ENCODE measurements at regions not wholly inside any gene's neighbourhood (a gene's known extent, or its start where the extent isn't known, plus 50 kb on each side); places are given as distances from the start of the nearest gene placed in this dataset.
"Not testable (repeated sequence)": the region's sequence is repeated elsewhere in the genome, so short reads cannot be mapped to it uniquely, and the experiment has no call there.

DNA sequence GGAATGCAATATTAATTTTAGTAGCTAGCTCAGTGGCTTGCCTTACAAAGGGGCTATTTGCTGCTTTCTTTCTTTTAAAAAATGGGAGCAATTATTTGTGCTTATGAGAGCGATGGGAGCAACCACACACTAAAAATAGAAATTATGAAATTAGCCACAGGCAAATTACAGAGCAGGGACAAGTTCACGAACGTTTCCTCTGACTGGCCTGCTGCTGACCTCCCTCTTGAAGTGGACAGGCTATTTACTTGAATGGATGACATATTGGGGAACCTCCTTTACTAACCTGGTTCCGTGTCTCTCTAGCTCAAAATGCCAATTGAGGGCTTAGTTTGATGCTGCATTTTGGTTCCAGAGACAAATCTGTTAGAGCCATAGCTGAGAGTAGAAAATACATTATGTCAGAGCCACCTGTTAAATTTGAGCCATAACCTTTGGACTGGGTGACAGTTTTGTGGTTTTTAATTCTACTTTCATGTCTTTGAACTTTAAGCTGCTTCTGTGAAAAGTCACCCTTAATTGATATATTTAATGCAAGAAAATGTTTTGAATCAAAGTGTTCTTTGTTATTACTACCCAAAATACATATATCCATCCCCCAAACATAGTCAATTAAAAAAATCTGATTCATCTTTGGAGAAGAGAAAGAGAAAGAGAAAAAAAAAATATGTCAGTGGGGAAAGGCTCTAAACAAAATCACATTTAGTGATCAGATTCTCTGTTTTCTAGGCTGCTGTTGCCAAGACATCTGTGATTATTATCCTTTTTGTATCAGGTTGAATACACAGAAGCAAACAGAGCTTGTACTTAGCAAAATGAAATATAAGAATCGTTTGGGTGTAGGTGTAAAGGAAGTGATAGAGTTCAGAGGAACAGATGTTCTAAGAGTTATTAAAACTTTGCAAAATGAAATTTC lies 351.9 kb downstream of the ADGRL2 start:
- DNase-seq = no peak

DNA sequence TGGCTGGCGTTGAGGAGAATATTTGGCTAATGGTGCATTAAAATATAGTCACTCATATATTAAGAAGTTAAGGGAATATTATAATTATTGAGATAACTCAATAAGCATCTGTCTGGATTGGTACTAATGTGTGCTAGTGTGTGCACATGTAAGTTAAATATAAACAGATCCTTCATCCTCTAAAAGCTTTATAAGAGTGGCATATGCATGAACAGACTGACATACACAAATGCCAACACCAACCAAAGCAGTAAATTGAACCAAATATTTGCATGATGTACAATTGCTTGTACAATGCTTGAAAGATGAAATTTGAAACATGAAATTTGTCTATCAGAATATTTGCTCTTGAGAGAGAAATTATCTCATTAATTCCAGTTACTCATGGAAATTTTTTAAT lies 344.9 kb downstream of the ADGRL2 start:
- DNase-seq = no peak

DNA sequence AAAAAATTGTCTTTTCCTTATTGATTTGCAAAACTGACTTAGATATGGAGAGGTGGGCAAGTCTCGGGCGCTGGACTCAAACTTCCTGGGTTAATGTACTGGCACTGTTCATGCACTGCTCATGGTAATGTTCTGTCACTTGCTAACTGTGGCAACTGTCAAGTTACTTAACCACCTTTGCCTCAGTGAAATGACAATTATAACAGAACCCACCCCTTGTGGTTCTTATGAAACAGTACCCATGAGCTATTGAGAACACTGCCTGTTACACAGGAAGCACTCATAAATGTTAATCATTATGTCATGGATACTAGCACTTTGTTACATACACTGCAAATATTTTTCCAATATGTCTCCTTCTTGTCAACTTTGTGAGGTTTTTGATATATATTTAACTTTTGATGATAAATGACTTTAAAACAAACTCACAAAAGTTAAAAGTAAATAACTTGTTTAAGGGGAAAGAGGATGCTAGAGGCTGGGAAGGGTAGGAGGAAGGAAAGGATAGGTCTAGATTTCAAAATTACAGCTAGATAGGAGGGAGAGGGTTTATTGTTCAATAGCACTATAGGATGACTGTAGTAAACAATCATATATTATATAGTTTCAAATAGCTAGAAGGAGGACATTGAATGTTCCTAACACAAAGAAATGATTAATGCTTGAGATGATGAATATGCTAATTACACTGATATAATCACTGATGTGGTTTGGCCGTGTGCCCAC lies 342.5 kb downstream of the ADGRL2 start:
- DNase-seq = no peak

DNA sequence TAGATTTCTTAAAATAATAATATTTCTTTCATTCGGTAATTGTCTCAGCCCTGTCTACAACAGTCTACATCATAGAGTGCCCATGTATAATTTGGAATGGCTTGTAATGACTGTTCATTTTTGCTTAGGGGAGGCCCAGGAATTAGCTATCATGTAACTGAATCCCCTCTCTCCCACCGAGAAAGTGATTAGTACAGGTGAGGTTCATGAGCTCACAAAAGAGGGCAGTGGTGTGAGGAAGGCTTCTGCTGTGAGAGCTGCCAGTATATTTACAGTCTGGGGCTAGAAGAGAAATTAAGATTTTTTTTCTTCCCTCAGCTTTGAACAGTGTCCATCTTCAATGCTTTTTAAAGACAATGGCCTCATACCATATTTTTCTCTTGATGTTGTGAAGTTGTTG lies 340.7 kb downstream of the ADGRL2 start:
- no peak for DNase-seq

DNA sequence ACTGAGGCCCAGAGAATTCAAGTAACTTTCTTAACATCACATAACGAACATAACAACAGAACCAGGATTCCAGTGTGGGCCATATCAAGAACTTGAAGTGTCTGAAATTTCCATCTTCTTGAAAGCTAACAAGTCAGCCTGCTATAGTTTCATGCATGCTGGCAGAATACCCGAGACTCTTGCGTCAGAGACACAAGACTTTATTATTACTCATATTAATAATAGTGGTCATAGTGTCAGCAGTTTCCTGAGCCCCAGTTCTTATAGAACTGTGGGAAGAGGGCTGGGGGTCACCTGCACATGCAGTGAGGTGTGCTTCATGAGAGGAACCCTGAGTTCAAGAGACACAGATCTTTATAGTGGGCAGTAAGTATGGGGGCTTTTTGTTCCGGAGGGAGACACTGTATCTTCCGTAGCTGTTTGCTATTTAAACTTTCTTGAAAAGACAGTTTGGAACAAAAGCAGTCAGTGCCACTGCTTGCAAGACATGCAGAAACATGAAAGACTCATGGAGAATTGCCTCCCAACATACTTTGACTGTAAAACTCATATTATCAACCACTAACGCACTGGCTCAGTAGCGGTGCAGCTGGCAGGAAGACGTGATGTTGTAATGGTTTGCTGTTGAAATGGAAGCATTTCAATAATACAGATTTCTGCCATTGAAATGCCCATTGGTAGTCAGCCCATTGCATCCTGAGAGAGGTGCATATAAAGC lies 339.2 kb downstream of the ADGRL2 start:
- no peak for DNase-seq

DNA sequence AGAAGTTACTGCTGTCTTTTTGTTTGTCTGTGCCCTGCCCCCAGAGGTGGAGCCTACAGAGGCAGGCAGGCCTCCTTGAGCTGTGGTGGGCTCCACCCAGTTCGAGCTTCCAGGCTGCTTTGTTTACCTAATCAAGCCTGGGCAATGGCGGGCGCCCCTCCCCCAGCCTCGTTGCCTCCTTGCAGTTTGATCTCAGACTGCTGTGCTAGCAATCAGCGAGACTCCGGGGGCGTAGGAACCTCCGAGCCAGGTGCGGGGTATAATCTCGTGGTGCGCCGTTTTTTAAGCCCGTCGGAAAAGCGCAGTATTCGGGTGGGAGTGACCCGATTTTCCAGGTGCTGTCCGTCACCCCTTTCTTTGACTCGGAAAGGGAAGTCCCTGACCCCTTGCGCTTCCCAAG lies 335.6 kb downstream of the ADGRL2 start:
- not testable (repeated sequence) for DNase-seq

DNA sequence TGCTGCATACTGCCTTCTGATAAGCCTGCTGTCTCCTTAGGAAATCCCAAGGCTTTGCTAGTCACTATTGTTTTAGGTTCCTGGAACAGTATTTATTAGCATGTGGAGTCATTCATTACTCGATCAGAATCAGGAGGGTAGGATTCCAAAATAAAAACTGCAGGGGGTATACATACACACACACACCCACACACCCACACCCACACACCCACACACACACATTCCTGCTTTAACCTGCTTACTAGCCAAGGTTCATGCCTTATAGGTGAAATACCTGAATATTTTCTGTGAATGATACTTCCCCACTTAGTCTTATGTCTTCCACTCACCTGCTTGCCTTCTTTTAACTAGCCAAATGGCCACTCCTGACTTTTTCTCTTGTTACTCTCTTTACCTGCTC lies 325.1 kb downstream of the ADGRL2 start:
- DNase-seq = no peak

DNA sequence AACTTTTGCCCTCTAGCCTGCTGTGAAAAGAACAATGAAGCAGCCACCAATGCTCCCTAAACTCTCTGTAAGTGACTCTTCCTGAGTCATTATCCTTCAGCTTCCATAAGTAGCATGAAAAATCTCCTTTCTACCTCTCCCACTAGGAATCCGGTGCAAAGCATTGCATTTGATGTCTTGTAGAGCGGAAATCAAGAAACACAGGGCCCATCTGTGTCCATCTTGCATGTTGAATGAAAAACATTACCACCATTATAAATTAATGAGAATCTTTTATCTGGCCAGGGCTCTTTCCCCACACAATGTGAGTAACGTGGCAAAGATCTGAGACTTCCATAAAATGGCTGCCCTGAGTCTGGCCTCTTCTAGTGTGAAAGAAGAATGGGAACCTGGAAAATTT lies 324.4 kb downstream of the ADGRL2 start:
- DNase-seq = no peak

DNA sequence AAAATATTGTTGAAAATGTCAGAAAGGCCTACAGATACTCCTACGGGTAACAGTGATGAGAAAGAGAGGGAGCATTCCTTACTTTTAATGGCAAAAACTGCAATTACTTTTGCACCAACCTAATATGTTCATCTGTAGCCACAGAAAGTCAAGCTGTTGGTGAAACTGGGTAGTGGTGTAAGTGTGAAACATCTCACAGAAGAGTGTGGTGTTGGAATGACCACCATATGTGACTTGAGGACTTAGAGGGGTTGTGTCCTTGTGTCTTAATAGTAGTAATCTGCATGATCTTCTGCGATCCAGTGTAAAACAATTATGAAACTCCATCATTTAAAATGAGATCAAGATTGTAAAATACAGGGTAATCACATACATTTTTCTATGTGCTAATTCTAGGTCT lies 320.7 kb downstream of the ADGRL2 start:
- DNase-seq = no peak

DNA sequence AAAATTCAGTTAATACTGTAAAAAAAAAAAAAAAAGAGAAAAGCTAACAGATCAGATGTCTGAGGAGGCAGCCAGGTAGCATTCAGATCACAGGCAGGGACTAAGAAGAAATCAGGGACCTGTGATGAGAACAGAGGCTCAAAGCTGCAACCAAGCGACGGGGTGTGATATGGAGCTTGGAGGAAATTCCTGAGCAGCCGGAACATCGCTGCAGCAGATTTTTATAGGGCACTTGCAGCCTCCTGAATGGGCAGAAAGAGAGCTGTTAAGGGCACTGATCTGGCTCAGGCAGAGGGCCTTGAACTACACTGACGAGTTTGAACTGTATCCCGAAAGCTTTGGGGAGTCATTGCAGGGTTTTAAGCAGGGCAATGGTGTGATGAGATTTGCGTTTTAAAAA lies 315.4 kb downstream of the ADGRL2 start:
- no peak for DNase-seq

DNA sequence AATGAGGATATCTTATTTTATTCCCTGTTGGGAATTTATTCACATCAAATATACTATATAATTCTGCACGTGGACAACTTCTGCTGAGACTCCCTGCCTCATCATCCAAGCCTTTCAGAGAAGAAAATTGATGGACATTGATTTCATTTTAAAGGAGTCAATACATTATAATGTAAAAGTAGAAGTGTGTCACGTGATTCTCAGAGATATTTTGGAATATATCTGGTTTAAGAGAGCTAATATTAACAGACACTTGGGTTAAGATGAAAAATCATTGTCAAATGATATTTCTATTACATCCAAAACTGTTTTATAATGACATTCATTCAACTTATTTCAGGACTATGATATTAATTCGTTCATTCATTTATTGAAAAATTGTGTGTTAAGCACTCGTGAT lies 314.2 kb downstream of the ADGRL2 start:
- DNase-seq = no peak

DNA sequence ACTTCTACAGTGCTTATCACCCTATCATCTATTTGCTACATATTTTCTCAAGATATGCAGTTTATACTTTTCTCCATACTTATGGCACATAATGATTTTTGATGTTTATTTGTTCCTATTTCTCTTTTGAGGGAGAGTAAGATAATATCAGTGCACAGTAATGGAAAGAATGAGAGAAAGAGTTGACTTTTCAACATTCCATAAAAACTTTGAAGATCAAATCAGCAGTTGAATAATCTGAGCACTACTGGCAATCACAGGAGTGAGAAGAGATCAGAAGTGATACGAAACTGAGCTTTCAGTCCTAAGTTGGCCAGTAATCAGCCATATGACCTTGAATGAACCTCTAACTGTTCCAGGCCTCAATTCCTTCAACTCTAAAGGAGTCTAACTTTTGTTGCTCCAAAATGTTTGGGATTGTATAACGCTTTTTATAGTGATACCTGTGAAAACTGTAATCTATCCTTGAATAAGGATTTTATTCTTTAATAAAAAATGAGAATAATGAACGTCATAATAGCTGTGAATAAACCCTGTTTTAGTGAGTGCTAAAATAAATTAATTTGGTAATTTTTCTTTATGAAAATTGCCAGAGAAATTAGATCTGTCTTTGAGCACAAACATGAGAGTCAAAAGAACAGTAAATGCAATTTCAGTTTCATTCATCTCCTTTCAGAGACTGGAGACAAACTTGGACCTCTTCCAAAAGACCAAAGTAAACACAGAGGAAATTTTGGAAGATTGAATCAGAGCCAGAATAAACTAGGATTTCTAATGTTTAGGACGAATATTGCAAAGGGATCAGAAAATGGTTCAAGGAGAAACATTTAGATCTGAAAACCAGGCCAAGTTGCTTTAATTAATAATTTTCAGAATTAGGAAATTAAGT lies 309.9 kb downstream of the ADGRL2 start:
- DNase-seq = no peak

DNA sequence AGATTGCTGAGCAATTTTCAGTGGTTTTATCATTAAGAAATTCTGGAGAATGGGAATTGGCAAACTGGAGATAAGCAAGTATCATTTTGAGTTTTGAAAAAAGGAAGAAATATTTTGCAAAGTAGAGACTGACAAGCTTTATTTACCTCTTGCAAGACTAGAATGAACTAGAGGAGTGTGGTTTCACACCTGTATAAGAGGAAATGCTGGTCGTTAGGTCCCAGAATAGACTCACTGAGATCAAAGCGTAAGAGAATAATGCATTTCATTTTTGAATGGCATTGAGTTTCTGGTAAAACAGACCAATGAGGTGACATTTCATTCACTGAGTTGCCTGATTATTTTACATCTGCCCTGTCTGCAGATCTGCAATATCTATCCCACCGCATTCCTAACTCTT lies 308.1 kb downstream of the ADGRL2 start:
- DNase-seq = no peak

DNA sequence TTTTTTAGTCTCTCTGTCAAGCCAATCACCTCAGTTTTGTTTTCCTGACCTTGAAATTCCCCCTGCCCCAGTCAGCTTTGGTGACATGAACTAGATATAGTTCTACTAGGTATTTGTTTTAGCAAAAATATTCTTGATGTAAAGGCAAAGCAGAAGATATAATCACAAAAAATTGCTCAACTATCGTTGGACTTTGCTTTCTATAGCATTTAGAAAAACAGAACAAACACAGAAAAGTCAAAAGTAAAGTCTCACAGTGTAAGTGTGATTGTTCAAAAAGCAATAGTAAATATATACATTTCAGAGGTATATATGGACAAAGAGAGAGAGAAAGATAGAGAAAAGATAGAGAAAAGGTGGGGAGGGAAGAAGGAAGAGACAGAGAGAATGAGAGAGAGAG lies 305.9 kb downstream of the ADGRL2 start:
- no peak for DNase-seq

DNA sequence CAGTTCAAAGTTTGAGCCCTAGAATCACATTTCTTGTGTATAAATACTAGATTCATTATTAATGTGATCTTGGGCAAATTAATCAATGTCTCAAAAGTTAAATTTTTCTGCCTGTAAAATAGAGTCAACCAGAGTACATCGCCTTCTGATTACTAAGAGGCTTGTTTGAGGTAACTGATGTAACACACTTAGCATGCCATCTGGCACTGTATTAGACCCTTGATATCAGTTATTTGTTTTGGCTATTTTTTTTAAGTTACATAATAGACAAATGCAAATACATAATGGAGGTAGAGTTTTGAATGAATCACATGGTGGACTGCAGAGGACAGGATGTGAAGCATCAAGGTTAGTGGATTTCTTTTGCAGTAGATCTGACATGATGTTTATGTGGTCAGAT lies 298.4 kb downstream of the ADGRL2 start:
- no peak for DNase-seq

DNA sequence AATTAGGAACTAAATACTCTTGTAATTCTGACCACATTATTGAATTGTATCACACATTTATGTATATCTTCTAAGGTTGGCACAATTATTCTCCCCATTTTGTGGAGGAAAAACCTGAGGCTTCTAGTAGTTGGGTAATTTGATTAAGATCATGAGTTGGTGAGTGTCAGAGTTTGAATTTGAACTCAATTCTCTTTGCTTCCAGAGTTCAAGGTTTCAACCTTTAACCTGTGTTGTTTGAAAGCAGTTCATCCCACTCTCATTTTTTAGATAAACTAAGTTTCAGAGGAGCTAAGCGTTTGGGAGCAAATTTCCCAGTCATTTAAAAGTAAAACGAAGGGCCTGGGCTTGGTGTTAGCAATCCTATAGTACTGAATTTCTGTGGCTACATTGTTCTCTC lies 293.4 kb downstream of the ADGRL2 start:
- DNase-seq = no peak

DNA sequence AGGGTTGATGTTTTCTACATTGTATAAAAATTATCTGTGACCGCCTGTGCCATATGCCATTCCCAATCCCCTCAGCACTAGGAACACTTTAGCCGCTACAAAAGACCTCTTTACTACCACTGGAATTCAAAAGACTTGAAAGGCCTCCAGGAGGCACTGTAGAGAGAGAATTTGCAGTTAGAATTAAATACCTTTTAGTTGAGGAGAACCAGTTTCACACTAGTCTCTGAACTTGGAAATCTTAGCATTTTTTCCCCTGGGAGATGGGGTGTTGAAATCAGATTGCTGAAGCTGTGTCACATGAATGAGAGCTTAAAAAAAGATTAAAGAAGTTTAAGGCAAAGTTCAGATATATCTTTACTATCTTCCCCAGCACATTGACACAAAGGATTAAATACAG lies 291.0 kb downstream of the ADGRL2 start:
- DNase-seq = no peak

DNA sequence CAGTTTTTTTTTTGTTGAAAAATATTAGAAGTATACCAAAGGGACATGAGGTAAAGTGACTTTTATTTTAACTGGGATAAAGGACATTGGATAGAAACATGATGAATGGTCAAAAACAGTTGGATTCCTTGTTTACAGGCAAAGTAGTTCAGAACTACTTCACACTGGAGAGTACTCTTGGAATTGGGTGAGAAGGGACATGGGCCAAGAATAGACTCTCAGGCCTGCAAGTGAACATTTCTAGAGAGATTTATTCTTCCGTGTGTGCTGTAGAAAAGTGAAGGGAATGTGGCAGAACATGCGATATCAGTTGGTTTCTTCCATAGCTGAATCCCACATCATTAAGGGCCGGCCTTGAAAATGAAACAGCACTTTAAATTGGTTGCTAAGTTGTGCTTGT lies 290.5 kb downstream of the ADGRL2 start:
- no peak for DNase-seq

DNA sequence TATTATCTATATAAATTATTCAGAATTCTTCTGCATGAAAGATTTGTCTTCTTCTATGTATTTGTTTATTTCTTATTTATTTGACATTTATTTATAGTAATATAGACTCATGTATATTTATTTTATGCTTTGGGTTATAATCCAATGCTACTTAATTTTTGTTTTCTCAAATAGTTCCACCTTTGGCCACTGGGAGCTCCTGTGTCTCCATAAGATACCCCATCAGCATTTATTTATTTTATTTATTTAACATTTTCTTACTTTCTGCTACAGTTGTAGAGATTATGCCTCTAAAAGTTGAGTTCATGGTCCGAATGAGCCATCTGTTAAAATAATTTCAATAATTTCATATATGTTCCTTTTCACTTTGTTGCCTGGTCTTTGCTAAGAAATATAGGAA lies 289.4 kb downstream of the ADGRL2 start:
- no peak for DNase-seq

DNA sequence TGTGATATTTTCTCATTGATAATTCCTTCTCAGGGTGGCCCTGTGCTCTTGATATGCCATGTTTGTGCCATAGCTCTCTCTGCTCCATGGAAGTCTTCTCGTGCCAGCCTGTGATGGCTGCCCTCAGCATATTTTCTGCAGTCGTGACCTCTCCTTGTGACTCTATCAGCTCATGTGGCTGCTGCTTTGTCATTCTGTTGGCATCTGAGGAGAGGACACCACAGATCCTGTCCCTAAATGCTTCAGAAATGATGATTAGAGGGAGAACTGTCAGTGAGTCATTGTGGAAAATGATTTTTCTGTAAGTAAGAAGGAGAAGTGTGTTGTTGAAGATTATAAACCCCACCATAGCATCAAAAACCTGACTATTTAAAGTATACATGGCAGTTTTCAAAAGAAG lies 286.0 kb downstream of the ADGRL2 start:
- DNase-seq = no peak

DNA sequence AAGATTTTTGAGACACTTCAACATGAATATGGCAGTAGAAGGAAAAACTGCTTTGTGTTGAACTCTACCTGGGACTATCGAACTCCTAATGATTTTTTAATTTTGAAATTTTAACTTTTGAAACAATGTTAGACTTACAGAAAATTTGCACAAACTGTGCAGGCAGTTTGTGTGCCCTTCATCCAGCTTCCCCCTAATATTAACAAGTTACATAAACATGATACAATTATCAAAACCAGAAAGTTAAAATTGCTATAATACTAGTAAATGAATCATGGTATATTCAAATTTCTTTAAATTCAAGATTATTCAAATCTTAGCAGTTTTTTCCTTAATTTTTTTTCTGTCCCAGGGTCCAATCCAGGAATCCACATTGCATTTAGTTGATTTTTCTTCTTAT lies 278.9 kb downstream of the ADGRL2 start:
- no peak for DNase-seq

DNA sequence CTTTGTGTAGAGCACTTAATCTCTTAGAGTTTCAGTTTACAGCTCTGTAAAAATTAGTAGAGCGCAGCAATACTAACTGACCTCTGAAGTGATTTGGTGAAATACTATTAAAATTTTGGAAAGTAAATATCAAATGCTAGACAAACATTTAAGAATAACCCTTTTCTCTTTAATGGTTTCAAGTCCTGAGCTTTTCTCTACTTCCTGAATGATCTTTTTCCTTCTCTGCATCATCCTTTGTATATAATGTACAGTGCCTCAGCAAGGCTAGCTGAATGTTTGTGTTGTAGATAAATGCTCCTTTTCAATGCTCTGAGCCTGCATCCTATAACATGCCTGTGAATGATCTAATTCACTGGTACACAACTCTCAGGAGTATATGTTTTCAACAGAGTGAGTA lies 272.9 kb downstream of the ADGRL2 start:
- DNase-seq = no peak

DNA sequence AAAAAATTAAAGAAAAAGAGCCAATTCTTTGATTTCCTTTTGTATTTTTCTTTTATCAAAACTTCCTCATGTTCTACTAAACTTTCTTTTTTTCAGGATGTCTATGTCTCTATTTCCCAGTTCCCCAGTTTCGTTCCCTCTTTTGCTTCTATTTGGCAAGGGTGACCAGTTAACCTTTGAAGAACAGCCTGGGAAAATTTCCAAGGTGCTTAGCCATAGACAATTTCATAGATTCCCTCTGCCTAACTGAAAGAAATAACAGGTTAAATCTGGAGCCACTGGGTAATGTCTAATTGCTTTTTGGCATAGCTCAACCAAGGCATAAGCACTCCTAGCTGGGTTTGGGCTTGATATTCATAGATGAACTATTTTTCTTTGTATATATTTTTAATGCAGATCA lies 272.3 kb downstream of the ADGRL2 start:
- no peak for DNase-seq
